ENCODE measurements at regions not wholly inside any gene's neighbourhood (a gene's known extent, or its start where the extent isn't known, plus 50 kb on each side); places are given as distances from the start of the nearest gene placed in this dataset.

GRCh38 chr19:30120860-30121484, 178.9 kb downstream of the URI1 start:
- H3K4me3 ChIP-seq (ENCODE audit: low read length): no peak overlapping the region
- H3K27ac Mint-ChIP-seq: no peak overlapping the region
- H3K4me3 Mint-ChIP-seq: no peak overlapping the region
- no peaks in the 10 kb centered on the region for H3K36me3 Mint-ChIP-seq
- no peaks in the 10 kb centered on the region for H3K4me1 ChIP-seq (ENCODE audit: control insufficient read depth, insufficient read depth, low read length)
- intact Hi-C loops (cut with micrococcal nuclease): no loop called here
- no peak for TF ChIP-seq CTCF (IDR thresholded peaks at IDR 0.05)
- no peaks in the 10 kb centered on the region for H3K4me1 Mint-ChIP-seq
- H3K36me3 ChIP-seq (ENCODE audit: control insufficient read depth, insufficient read depth, low read length): no peaks in the 10 kb centered on the region
- no peaks in the 10 kb centered on the region for H3K27me3 ChIP-seq (ENCODE audit: control insufficient read depth, insufficient read depth, low read length)
- H3K9me3 Mint-ChIP-seq: no peaks in the 10 kb centered on the region
- 86% methylated on average over 4 of the region's 4 CpGs for WGBS (ENCODE audit: insufficient coverage)
- DNase-seq (no peak), ATAC-seq (no peak)
- H3K27me3 Mint-ChIP-seq (ENCODE audit: low read depth in 2 of 2): peaks cover 0 to 7% of the 10 kb centered on the region in 2 donors
- H3K27ac ChIP-seq (ENCODE audit: low read length): no peak overlapping the region
- no peaks in the 10 kb centered on the region for H3K9me3 ChIP-seq (ENCODE audit: control insufficient read depth, insufficient read depth, low read length)

GRCh38 chr19:30122431-30122830, 180.4 kb downstream of the URI1 start:
- no peak overlapping the region for H3K27ac Mint-ChIP-seq
- no peaks in the 10 kb centered on the region for H3K4me1 Mint-ChIP-seq
- intact Hi-C loops (cut with micrococcal nuclease): no loop called here
- Histone ChIP-seq H3K27me3 (ENCODE audit: control insufficient read depth, insufficient read depth, low read length) (no peaks in the 10 kb centered on the region), H3K4me1 (ENCODE audit: control insufficient read depth, insufficient read depth, low read length) (no peaks in the 10 kb centered on the region), H3K36me3 (ENCODE audit: control insufficient read depth, insufficient read depth, low read length) (no peaks in the 10 kb centered on the region), H3K9me3 (ENCODE audit: control insufficient read depth, insufficient read depth, low read length) (no peaks in the 10 kb centered on the region), H3K4me3 (ENCODE audit: low read length) (no peak overlapping the region), H3K27ac (ENCODE audit: low read length) (no peak overlapping the region)
- TF ChIP-seq CTCF (IDR thresholded peaks at IDR 0.05): no peak
- no peak overlapping the region for H3K4me3 Mint-ChIP-seq
- H3K36me3 Mint-ChIP-seq: no peaks in the 10 kb centered on the region
- no peaks in the 10 kb centered on the region for H3K9me3 Mint-ChIP-seq
- 89% methylated on average over 9 of the region's 9 CpGs for WGBS (ENCODE audit: insufficient coverage)
- peaks cover 0 to 7% of the 10 kb centered on the region in 2 donors for H3K27me3 Mint-ChIP-seq (ENCODE audit: low read depth in 2 of 2)
- no peak for ATAC-seq
- no peak for DNase-seq

GRCh38 chr19:30123119-30123518, 181.1 kb downstream of the URI1 start:
- no peak for ATAC-seq
- no peaks in the 10 kb centered on the region for H3K9me3 ChIP-seq (ENCODE audit: control insufficient read depth, insufficient read depth, low read length)
- H3K27me3 ChIP-seq (ENCODE audit: control insufficient read depth, insufficient read depth, low read length): no peaks in the 10 kb centered on the region
- H3K4me1 Mint-ChIP-seq: no peaks in the 10 kb centered on the region
- H3K27ac ChIP-seq (ENCODE audit: low read length): no peak overlapping the region
- no peak for DNase-seq
- no peaks in the 10 kb centered on the region for H3K9me3 Mint-ChIP-seq
- H3K27me3 Mint-ChIP-seq (ENCODE audit: low read depth in 2 of 2): peaks cover 0 to 7% of the 10 kb centered on the region in 2 donors
- intact Hi-C loops (cut with micrococcal nuclease): no loop called here
- H3K4me1 ChIP-seq (ENCODE audit: control insufficient read depth, insufficient read depth, low read length): no peaks in the 10 kb centered on the region
- no peak for TF ChIP-seq CTCF (IDR thresholded peaks at IDR 0.05)
- no peak overlapping the region for H3K27ac Mint-ChIP-seq
- no peaks in the 10 kb centered on the region for H3K36me3 Mint-ChIP-seq
- H3K4me3 Mint-ChIP-seq: no peak overlapping the region
- WGBS (ENCODE audit: insufficient coverage): 88% methylated on average over 14 of the region's 14 CpGs
- H3K36me3 ChIP-seq (ENCODE audit: control insufficient read depth, insufficient read depth, low read length): no peaks in the 10 kb centered on the region
- H3K4me3 ChIP-seq (ENCODE audit: low read length): no peak overlapping the region

GRCh38 chr19:30123611-30124010, 181.6 kb downstream of the URI1 start:
- no peak for TF ChIP-seq CTCF (IDR thresholded peaks at IDR 0.05)
- Histone ChIP-seq H3K27ac (ENCODE audit: low read length) (no peak overlapping the region), H3K4me3 (ENCODE audit: low read length) (no peak overlapping the region), H3K4me1 (ENCODE audit: control insufficient read depth, insufficient read depth, low read length) (no peaks in the 10 kb centered on the region), H3K27me3 (ENCODE audit: control insufficient read depth, insufficient read depth, low read length) (no peaks in the 10 kb centered on the region), H3K36me3 (ENCODE audit: control insufficient read depth, insufficient read depth, low read length) (no peaks in the 10 kb centered on the region), H3K9me3 (ENCODE audit: control insufficient read depth, insufficient read depth, low read length) (no peaks in the 10 kb centered on the region)
- no peaks in the 10 kb centered on the region for H3K36me3 Mint-ChIP-seq
- no peak overlapping the region for H3K27ac Mint-ChIP-seq
- no peak for DNase-seq
- WGBS (ENCODE audit: insufficient coverage): 76% methylated on average over 9 of the region's 9 CpGs
- no peak overlapping the region for H3K4me3 Mint-ChIP-seq
- H3K4me1 Mint-ChIP-seq: no peaks in the 10 kb centered on the region
- intact Hi-C loops (cut with micrococcal nuclease): no loop called here
- H3K27me3 Mint-ChIP-seq (ENCODE audit: low read depth in 2 of 2): peaks cover 0 to 7% of the 10 kb centered on the region in 2 donors
- no peaks in the 10 kb centered on the region for H3K9me3 Mint-ChIP-seq
- no peak for ATAC-seq
